Common myeloid progenitor, CD34-positive (primary cell): ENCODE measurements at regions not wholly inside any gene's neighbourhood (a gene's known extent, or its start where the extent isn't known, plus 50 kb on each side); places are given as distances from the start of the nearest gene placed in this dataset.

Experiments
- CTCF ChIA-PET: fragments of 350-600 bp; sonication (Branson Sonifier 250); formaldehyde crosslinking; loops from one replicate; lab custom pipeline; 2021; ENCODE audit warnings: antibody characterized with exemption; lab: Charles Lee
- POLR2A ChIA-PET: fragments of 350-600 bp; sonication (Branson Sonifier 250); formaldehyde crosslinking; loops from one replicate; lab custom pipeline; 2021; ENCODE audit warnings: antibody characterized with exemption; lab: Charles Lee
- DNase-seq, 3 donors: peaks; one replicate each; pipeline versions ENCODE4 v3.0.0 to v3.0.0-alpha.2; 2013
- H3K27ac ChIP-seq, 2 experiments: 1 replicate in 1 of 2; 2 replicates in 1 of 2; pipeline ENCODE4 v1.7.0; 2013; ENCODE audit warnings: inconsistent platforms in 2 of 2, low read length in 2 of 2, mild to moderate bottlenecking in 2 of 2, low read depth in 1 of 2, moderate library complexity in 1 of 2; ENCODE audit not compliant: severe bottlenecking in 2 of 2, insufficient read depth in 1 of 2, poor library complexity in 1 of 2
- H3K27me3 ChIP-seq, 5 experiments: replicated peaks in 2 of 5; 1 replicate in 3 of 5; 2 replicates in 2 of 5; pipeline versions ENCODE4 v1.6.1 to v1.7.0; 2013; ENCODE audit warnings: low read length in 4 of 5, mild to moderate bottlenecking in 2 of 5, moderate library complexity in 2 of 5, inconsistent platforms in 1 of 5; ENCODE audit not compliant: insufficient read depth in 5 of 5, control insufficient read depth in 4 of 5
- H3K36me3 ChIP-seq, 4 experiments: 1 replicate in 2 of 4; 2 replicates in 2 of 4; pipeline versions ENCODE4 v1.6.1 to v1.7.0; 2013; ENCODE audit warnings: low read length in 3 of 4, control low read depth in 1 of 4, mild to moderate bottlenecking in 1 of 4; ENCODE audit not compliant: control insufficient read depth in 4 of 4, insufficient read depth in 4 of 4
- H3K4me1 ChIP-seq, 4 experiments: 1 replicate in 3 of 4; 2 replicates in 1 of 4; pipeline versions ENCODE4 v1.6.1 to v1.7.1; 2013; ENCODE audit warnings: low read length in 3 of 4, mild to moderate bottlenecking in 3 of 4, control low read depth in 1 of 4, inconsistent platforms in 1 of 4, moderate library complexity in 1 of 4; ENCODE audit not compliant: control insufficient read depth in 4 of 4, insufficient read depth in 4 of 4; ENCODE audit errors: control extremely low read depth in 1 of 4
- H3K4me3 ChIP-seq, 7 experiments: 1 replicate in 4 of 7; 2 replicates in 3 of 7; pipeline versions ENCODE4 v1.5.1 to v1.7.0; 2013; ENCODE audit warnings: mild to moderate bottlenecking in 7 of 7, low read length in 6 of 7, moderate library complexity in 6 of 7, inconsistent platforms in 2 of 7, low read depth in 2 of 7, control low read depth in 1 of 7; ENCODE audit not compliant: insufficient read depth in 4 of 7, control insufficient read depth in 1 of 7; ENCODE audit errors: extremely low read depth in 1 of 7
- H3K9me3 ChIP-seq, 5 experiments: 1 replicate in 4 of 5; 2 replicates in 1 of 5; pipeline versions ENCODE4 v1.6.1 to v1.7.1; 2013; ENCODE audit warnings: low read length in 4 of 5, mild to moderate bottlenecking in 2 of 5, inconsistent platforms in 1 of 5, low read depth in 1 of 5, moderate library complexity in 1 of 5; ENCODE audit not compliant: control insufficient read depth in 4 of 5, insufficient read depth in 2 of 5; ENCODE audit errors: control extremely low read depth in 1 of 5
- WGBS: methylation state at CpG from one replicate; pipeline ENCODE4 v1.1.5; 2013; ENCODE audit not compliant: insufficient coverage; 5-methylcytosine and 5-hydroxymethylcytosine counted together

- no peak for DNase-seq
- WGBS = 96% methylated on average over 5 of the region's 5 CpGs
- Histone ChIP-seq H3K9me3 (no peaks in the 10 kb centered on the region), H3K27ac (no peak overlapping the region), H3K4me3 (no peak overlapping the region), H3K36me3 (no peaks in the 10 kb centered on the region), H3K4me1 (no peaks in the 10 kb centered on the region), H3K27me3 (no peaks in the 10 kb centered on the region)
- ChIA-PET CTCF (no interaction called here), POLR2A (no interaction called here)
Observed at GRCh38 chr3:59189939-59190338, 140.1 kb upstream of the CFAP20DC start.

GRCh38 chr3:59189526-59189925, 139.7 kb upstream of the CFAP20DC start:
- ChIA-PET CTCF (no interaction called here), POLR2A (no interaction called here)
- Histone ChIP-seq H3K27me3 (no peaks in the 10 kb centered on the region), H3K27ac (no peak overlapping the region), H3K36me3 (no peaks in the 10 kb centered on the region), H3K4me3 (no peak overlapping the region), H3K9me3 (no peaks in the 10 kb centered on the region), H3K4me1 (no peaks in the 10 kb centered on the region)
- DNase-seq = no peak
- 80% methylated on average over 3 of the region's 4 CpGs for WGBS

GRCh38 chr3:59186725-59187124, 136.9 kb upstream of the CFAP20DC start:
- DNase-seq = no peak
- Histone ChIP-seq H3K27ac (no peak overlapping the region), H3K36me3 (no peaks in the 10 kb centered on the region), H3K27me3 (no peaks in the 10 kb centered on the region), H3K4me3 (no peak overlapping the region), H3K9me3 (no peaks in the 10 kb centered on the region), H3K4me1 (no peaks in the 10 kb centered on the region)
- CTCF ChIA-PET = no interaction called here
- no CpG with 5 or more reads among the region's 1 CpG for WGBS
- POLR2A ChIA-PET = no interaction called here

GRCh38 chr3:59185591-59186369, 136.0 kb upstream of the CFAP20DC start:
- CTCF ChIA-PET = no interaction called here
- whole genome bisulfite sequencing = 89% methylated on average over 3 of the region's 3 CpGs

GRCh38 chr3:59180006-59180405, 130.2 kb upstream of the CFAP20DC start:
- Histone ChIP-seq H3K36me3 (no peaks in the 10 kb centered on the region), H3K27me3 (no peaks in the 10 kb centered on the region), H3K4me1 (no peaks in the 10 kb centered on the region), H3K9me3 (no peaks in the 10 kb centered on the region), H3K4me3 (no peak overlapping the region), H3K27ac (no peak overlapping the region)
- ChIA-PET CTCF (no interaction called here), POLR2A (no interaction called here)
- DNase-seq = no peak
- WGBS = no CpG with 5 or more reads among the region's 3 CpGs

More at GRCh38 chr3:59185591-59186369, 136.0 kb upstream of the CFAP20DC start:
- Histone ChIP-seq H3K9me3 (no peaks in the 10 kb centered on the region), H3K36me3 (no peaks in the 10 kb centered on the region), H3K4me3 (no peak overlapping the region), H3K27me3 (no peaks in the 10 kb centered on the region), H3K27ac (no peak overlapping the region), H3K4me1 (no peaks in the 10 kb centered on the region)
- POLR2A ChIA-PET = no interaction called here
- DNase-seq = no peak

- no peak for DNase-seq
- Histone ChIP-seq H3K27me3 (no peaks in the 10 kb centered on the region), H3K9me3 (no peaks in the 10 kb centered on the region), H3K4me3 (no peak overlapping the region), H3K36me3 (no peaks in the 10 kb centered on the region), H3K4me1 (no peaks in the 10 kb centered on the region), H3K27ac (no peak overlapping the region)
- ChIA-PET CTCF (no interaction called here), POLR2A (no interaction called here)
Observed at GRCh38 chr3:59178698-59179097, 128.9 kb upstream of the CFAP20DC start.

- H3K9me3 ChIP-seq = peaks cover 0 to 4% (median 0%) of the 10 kb centered on the region in 5 experiments
- H3K36me3 ChIP-seq = no peaks in the 10 kb centered on the region
- no peak overlapping the region for H3K27ac ChIP-seq
- DNase-seq = no peak
- H3K27me3 ChIP-seq = no peaks in the 10 kb centered on the region
- H3K4me1 ChIP-seq = no peaks in the 10 kb centered on the region
- no peak overlapping the region for H3K4me3 ChIP-seq
- POLR2A ChIA-PET = no interaction called here
- 100% methylated on average over 1 of the region's 1 CpG for WGBS
- CTCF ChIA-PET = no interaction called here
Observed at GRCh38 chr3:59171491-59171890, 121.7 kb upstream of the CFAP20DC start.
